ENCODE measurements at regions not wholly inside any gene's neighbourhood (a gene's known extent, or its start where the extent isn't known, plus 50 kb on each side); places are given as distances from the start of the nearest gene placed in this dataset.

GRCh38 chr18:11309172-11309571 lies 159.8 kb upstream of the PIEZO2 start:
- H3K4me1 Mint-ChIP-seq = no peaks in the 10 kb centered on the region
- H3K27ac Mint-ChIP-seq = no peak overlapping the region
- H3K4me3 Mint-ChIP-seq = no peak overlapping the region
- peaks cover 0 to 2% (median 2%) of the 10 kb centered on the region in 3 donors for H3K9me3 Mint-ChIP-seq
- no peaks in the 10 kb centered on the region for H3K27me3 Mint-ChIP-seq
- H3K36me3 Mint-ChIP-seq = no peaks in the 10 kb centered on the region

DNA sequence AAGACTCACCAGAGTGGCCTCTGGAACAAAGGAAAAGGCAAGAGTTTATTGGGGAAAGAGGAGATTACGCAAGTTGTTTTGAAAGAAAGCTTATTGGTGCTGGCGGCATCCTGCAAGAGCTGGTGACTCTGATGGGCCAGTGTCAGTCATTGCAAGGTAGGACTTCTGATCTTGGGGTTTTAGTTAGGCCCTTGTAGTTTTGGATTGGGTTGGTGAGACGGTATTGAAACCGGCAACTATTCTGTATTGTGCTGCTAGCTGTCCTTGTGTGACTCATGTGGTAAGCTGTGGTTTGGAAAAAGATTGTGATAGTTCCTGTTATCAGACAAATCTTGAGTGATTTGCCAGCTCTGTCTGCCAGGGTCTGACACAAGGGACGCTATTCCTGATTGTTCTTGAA lies 159.1 kb upstream of the PIEZO2 start:
- Mint-ChIP-seq H3K27ac (no peak overlapping the region), H3K36me3 (no peaks in the 10 kb centered on the region), H3K4me1 (no peaks in the 10 kb centered on the region), H3K4me3 (no peak overlapping the region), H3K9me3 (peaks cover 0 to 2% (median 0%) of the 10 kb centered on the region in 3 donors), H3K27me3 (no peaks in the 10 kb centered on the region)

GRCh38 chr18:11307716-11308115 lies 158.3 kb upstream of the PIEZO2 start:
- Mint-ChIP-seq H3K9me3 (peaks cover 0 to 2% (median 0%) of the 10 kb centered on the region in 3 donors), H3K36me3 (no peaks in the 10 kb centered on the region), H3K27ac (no peak overlapping the region), H3K27me3 (no peaks in the 10 kb centered on the region), H3K4me1 (no peaks in the 10 kb centered on the region), H3K4me3 (no peak overlapping the region)

GRCh38 chr18:11305507-11305906 lies 156.1 kb upstream of the PIEZO2 start:
- Mint-ChIP-seq H3K36me3 (no peaks in the 10 kb centered on the region), H3K9me3 (peaks cover 4 to 16% (median 5%) of the 10 kb centered on the region in 3 donors), H3K4me3 (no peak overlapping the region), H3K27me3 (no peaks in the 10 kb centered on the region), H3K27ac (no peak overlapping the region), H3K4me1 (no peaks in the 10 kb centered on the region)

DNA sequence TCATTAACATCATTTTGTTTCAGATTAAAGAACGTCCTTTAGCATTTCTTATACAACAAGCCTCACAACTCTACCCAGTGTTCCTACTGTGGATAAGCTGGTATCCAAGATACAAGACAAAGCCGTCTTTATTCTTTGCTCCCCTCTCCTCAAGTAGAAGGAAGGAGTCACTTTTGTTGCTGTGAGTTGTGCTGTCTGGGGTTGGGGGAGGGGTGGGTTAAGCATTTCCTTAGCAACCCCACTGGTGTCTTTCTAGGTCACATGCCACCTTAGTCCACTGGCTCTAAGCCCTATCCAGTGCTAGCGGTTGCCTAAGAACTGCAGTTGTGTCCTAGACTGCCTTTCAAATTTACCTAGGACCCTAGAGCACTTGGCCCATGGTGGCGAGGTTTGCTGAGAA lies 155.6 kb upstream of the PIEZO2 start:
- H3K9me3 Mint-ChIP-seq = peaks cover 4 to 16% (median 5%) of the 10 kb centered on the region in 3 donors

DNA sequence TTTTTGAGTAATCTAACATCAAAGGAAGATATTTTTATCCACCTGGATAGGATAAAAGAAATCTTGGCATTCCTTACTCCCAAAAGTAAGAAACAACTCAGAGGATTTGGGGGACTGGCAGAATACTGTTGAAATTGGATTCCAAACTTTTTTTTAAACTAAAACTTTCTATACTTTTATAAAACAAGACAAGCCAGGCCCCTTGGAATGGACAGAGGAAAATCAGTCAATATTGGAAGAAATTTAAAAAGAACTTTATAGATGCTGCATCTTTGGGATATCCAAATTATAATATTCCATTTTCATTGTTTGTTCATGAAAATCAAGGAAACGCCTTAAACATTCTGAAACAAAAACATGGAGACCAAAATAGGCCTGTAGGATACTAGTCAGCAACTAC lies 147.6 kb upstream of the PIEZO2 start:
- H3K27me3 Mint-ChIP-seq = no peaks in the 10 kb centered on the region
- no peak overlapping the region for H3K27ac Mint-ChIP-seq
- no peaks in the 10 kb centered on the region for H3K4me1 Mint-ChIP-seq
- H3K9me3 Mint-ChIP-seq = peaks cover 7 to 21% (median 7%) of the 10 kb centered on the region in 3 donors
- H3K4me3 Mint-ChIP-seq = no peak overlapping the region
- no peaks in the 10 kb centered on the region for H3K36me3 Mint-ChIP-seq

More for the DNA sequence above, 155.6 kb upstream of the PIEZO2 start:
- Mint-ChIP-seq H3K27ac (no peak overlapping the region), H3K4me3 (no peak overlapping the region), H3K27me3 (no peaks in the 10 kb centered on the region), H3K4me1 (no peaks in the 10 kb centered on the region), H3K36me3 (no peaks in the 10 kb centered on the region)

DNA sequence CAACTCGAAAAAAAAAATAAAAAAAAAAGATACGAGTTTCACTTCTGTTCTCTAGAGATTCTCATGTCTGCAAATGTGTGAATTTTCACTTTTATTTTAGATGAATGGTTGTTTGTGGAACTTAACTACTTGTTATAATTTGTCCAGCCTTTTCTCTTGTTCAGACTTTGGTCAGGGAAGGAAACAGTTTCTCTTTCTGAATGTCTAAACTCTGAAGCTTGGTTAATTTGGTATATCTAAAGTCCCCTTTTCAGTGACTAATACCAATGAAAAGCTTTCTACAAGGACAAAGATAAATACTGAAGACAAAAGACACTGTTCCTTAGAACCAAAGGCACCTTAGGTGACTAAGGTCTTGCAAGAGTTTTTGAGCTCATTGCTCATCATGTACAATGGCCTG lies 144.4 kb upstream of the PIEZO2 start:
- H3K36me3 Mint-ChIP-seq = no peaks in the 10 kb centered on the region
- H3K4me3 Mint-ChIP-seq = no peak overlapping the region
- no peaks in the 10 kb centered on the region for H3K4me1 Mint-ChIP-seq
- no peak overlapping the region for H3K27ac Mint-ChIP-seq
- H3K9me3 Mint-ChIP-seq = peaks cover 0 to 6% (median 3%) of the 10 kb centered on the region in 3 donors
- no peaks in the 10 kb centered on the region for H3K27me3 Mint-ChIP-seq

DNA sequence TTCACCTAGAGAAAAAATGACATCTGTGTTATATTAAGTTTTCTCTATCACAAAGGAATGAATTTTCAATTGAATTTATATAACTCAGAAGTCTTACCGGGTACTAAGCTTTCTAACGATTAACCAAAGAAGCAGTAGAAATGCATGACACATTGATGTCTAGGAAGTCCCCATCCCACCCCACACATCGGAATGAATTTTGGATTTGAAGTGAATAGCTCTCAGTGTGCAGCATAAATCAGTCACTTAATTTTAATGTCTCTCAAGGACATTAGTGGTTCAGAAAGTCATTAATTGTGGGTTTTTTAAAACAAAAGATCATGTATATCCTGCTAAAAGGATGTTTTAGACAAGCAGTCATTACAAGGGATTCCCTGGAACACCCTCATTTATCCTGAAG lies 141.4 kb upstream of the PIEZO2 start:
- no peak overlapping the region for H3K27ac Mint-ChIP-seq
- H3K4me3 Mint-ChIP-seq = no peak overlapping the region
- no peaks in the 10 kb centered on the region for H3K36me3 Mint-ChIP-seq
- H3K4me1 Mint-ChIP-seq = no peaks in the 10 kb centered on the region
- no peaks in the 10 kb centered on the region for H3K27me3 Mint-ChIP-seq
- H3K9me3 Mint-ChIP-seq = peaks cover 0 to 6% (median 0%) of the 10 kb centered on the region in 3 donors

DNA sequence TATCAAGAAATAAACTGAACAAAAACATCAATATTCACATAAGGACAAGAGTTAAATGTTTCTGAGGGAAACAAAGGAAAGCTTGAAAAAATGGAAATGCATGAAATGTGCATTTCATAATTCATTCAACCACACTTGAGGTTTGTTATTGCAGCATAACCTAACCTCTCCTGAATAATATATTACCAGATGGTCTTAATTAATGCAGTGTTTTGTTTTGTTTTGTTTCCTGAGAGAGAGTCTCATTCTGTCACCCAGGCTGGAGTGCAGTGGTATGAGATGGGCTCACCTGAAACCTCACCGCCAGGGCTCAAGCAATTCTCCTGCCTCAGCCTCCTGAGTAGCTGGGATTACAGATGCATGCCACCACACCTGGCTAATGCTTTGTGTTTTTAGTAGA lies 139.9 kb upstream of the PIEZO2 start:
- Mint-ChIP-seq H3K9me3 (peaks cover 0 to 6% (median 0%) of the 10 kb centered on the region in 3 donors), H3K27ac (no peak overlapping the region), H3K4me1 (no peaks in the 10 kb centered on the region), H3K36me3 (no peaks in the 10 kb centered on the region), H3K27me3 (no peaks in the 10 kb centered on the region), H3K4me3 (no peak overlapping the region)

- Mint-ChIP-seq H3K36me3 (no peaks in the 10 kb centered on the region), H3K4me3 (no peak overlapping the region), H3K27me3 (no peaks in the 10 kb centered on the region), H3K4me1 (no peaks in the 10 kb centered on the region), H3K9me3 (peaks cover 0 to 6% (median 0%) of the 10 kb centered on the region in 3 donors), H3K27ac (no peak overlapping the region)
Measured at GRCh38 chr18:11288401-11288800, 139.0 kb upstream of the PIEZO2 start.

DNA sequence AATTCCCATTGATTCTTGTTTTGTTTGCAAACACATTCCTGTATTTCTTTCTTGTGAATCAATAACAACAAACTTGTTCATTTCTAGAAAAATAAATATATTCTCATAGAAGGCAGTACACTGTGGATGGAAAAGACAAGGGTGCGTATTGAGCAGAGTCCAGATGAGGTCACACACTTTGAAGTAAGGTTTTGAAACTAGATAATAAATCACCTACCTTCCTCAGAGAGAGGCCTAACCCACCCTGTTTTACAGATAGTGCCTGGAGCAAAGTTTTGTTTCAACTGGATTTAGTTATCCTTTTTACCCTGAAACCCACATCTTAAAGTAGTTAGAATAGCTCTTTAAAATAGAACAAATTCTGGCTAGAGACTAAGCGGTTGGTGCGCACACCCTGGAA lies 137.1 kb upstream of the PIEZO2 start:
- no peak overlapping the region for H3K4me3 Mint-ChIP-seq
- peaks cover 0 to 5% (median 0%) of the 10 kb centered on the region in 3 donors for H3K9me3 Mint-ChIP-seq
- no peaks in the 10 kb centered on the region for H3K36me3 Mint-ChIP-seq
- H3K27ac Mint-ChIP-seq = no peak overlapping the region
- H3K4me1 Mint-ChIP-seq = no peaks in the 10 kb centered on the region
- H3K27me3 Mint-ChIP-seq = no peaks in the 10 kb centered on the region

GRCh38 chr18:11284811-11285210 lies 135.4 kb upstream of the PIEZO2 start:
- no peak overlapping the region for H3K27ac Mint-ChIP-seq
- H3K4me1 Mint-ChIP-seq = no peaks in the 10 kb centered on the region
- H3K9me3 Mint-ChIP-seq = peaks cover 0 to 2% (median 1%) of the 10 kb centered on the region in 3 donors
- no peaks in the 10 kb centered on the region for H3K27me3 Mint-ChIP-seq
- no peaks in the 10 kb centered on the region for H3K36me3 Mint-ChIP-seq
- H3K4me3 Mint-ChIP-seq = no peak overlapping the region

- H3K9me3 Mint-ChIP-seq = peaks cover 0 to 2% (median 0%) of the 10 kb centered on the region in 3 donors
- H3K27me3 Mint-ChIP-seq = no peaks in the 10 kb centered on the region
- H3K27ac Mint-ChIP-seq = no peak overlapping the region
- H3K4me1 Mint-ChIP-seq = no peaks in the 10 kb centered on the region
- H3K4me3 Mint-ChIP-seq = no peak overlapping the region
- no peaks in the 10 kb centered on the region for H3K36me3 Mint-ChIP-seq
Measured at GRCh38 chr18:11284349-11284748, 135.0 kb upstream of the PIEZO2 start.

DNA sequence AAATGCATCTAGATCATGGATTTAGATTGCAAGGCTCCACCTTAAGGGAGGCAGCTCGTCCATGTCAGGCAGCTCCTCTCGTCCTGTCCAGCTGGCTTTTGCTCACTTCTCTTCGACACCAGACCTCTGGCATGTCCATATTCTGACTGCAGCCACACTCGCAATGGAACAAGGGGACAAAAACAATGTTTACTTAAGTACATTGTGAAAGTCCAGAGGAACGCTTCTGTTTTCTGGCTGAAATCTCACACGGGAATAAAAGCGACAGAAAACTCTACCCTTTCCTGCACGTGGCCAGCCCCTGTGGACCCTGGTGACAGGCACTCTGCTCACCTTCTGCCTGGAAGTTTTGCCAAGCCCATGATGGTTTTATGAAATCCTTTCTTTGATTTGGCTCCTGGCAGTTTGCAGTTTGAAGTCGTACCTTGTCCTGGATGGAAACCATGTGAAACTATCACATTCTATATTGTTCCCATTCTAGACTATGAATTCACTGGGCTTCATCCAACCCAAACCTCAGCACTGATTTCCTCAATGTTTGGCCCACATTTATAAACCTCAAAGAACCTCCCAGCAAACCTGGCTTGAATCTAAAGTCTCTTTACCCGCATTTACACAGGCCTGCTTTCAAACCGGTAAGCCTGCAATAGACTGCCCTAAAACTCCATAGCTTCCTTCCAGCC lies 134.3 kb upstream of the PIEZO2 start:
- Mint-ChIP-seq H3K36me3 (no peaks in the 10 kb centered on the region), H3K27me3 (no peaks in the 10 kb centered on the region), H3K4me1 (no peaks in the 10 kb centered on the region), H3K9me3 (peaks cover 0 to 4% (median 2%) of the 10 kb centered on the region in 3 donors), H3K4me3 (no peak overlapping the region), H3K27ac (no peak overlapping the region)

DNA sequence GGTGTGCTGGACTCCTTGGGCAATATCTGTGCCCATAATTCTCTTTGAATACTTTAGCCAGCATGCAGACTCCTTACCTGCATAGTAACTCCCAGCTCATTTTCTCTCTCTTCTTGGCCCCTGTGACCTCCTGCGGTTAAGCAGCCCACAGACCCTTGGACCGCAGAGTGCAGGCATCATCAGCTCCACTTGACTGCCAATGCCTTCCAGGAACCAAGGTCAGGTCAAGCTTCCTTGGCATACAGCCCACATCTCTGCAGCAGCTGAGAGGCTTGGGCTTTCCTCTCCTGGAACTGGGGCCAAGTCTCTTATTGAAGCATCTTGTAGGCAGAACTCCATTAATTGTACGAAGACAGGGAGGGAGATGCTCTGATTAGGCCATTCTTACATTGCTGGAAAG lies 130.1 kb upstream of the PIEZO2 start:
- H3K27me3 Mint-ChIP-seq = peaks cover 1% of the 10 kb centered on the region
- H3K9me3 Mint-ChIP-seq = peaks cover 0 to 9% (median 2%) of the 10 kb centered on the region in 3 donors
- H3K4me3 Mint-ChIP-seq = no peak overlapping the region
- H3K36me3 Mint-ChIP-seq = no peaks in the 10 kb centered on the region
- peaks cover 0 to 2% (median 0%) of the 10 kb centered on the region in 3 donors for H3K4me1 Mint-ChIP-seq
- no peak overlapping the region for H3K27ac Mint-ChIP-seq

DNA sequence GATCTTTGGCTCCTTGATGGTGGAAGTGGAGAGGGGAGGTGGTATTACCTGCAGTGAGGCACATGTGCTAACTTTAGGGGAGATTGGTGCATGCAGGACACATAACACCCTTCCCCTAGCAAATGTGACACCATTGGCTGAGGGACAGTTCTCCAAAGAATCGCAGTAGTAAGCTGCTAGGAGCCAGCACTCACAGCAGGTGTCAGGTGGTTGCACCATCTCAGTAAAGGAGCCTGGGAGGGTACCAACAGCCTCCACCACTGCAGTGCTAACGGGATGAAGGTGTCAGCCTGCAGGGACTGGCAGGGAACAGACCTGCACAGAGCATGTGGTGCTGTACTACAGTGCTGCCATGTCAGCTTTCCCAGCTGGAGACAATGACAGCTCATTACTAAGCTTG lies 127.3 kb upstream of the PIEZO2 start:
- Mint-ChIP-seq H3K4me3 (no peak overlapping the region), H3K27ac (no peak overlapping the region), H3K4me1 (peaks cover 0 to 4% (median 0%) of the 10 kb centered on the region in 3 donors), H3K9me3 (peaks cover 0 to 9% (median 2%) of the 10 kb centered on the region in 3 donors), H3K36me3 (no peaks in the 10 kb centered on the region), H3K27me3 (peaks cover 1% of the 10 kb centered on the region)

Data from IgD-negative memory B cell (primary cell).